Stimulated activated CD4-positive, alpha-beta T cell treated with anti-CD3 and anti-CD28 coated beads, TNF-alpha, amount 100 ng/mL, for 24 hours (primary cell): ENCODE measurements at regions not wholly inside any gene's neighbourhood (a gene's known extent, or its start where the extent isn't known, plus 50 kb on each side); places are given as distances from the start of the nearest gene placed in this dataset.
"Not testable (repeated sequence)": the region's sequence is repeated elsewhere in the genome, so short reads cannot be mapped to it uniquely, and the experiment has no call there.

Source experiments
- DNase-seq, 3 experiments: peaks; one replicate each; pipeline ENCODE4 v3.0.0-alpha.2; 2020; ENCODE audit warnings: low read depth in 3 of 3

DNA sequence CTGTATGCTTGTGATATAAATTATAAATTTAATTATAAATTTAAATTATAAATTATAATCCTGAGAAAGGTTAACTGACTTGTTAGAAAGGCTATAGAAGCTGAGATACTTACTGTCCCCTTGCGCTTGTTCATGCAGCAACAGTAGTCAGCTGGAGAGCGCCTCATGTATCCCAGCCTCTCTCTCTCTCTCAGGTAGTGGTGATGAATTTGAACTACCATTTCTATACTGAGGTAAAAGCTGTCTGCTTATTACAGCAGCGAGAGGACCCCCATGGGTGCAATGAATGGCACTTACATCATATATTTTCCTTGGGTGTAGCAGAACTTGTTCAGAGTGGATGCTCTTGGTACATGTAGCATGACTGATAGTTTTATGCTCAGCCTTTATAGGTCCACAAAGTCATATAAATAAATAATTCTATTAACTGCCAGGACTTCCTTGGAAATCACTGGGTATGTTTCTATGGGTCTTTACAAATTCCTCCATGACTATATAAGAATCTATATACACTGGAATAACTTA is 1308.7 kb downstream of the REEP3 start:
- no peak for DNase-seq

- no peak for DNase-seq
Observed at GRCh38 chr10:64830869-64831268, 1309.7 kb downstream of the REEP3 start.

- DNase-seq, result no peak
Observed at GRCh38 chr10:64840341-64840740, 1319.1 kb downstream of the REEP3 start.

DNA sequence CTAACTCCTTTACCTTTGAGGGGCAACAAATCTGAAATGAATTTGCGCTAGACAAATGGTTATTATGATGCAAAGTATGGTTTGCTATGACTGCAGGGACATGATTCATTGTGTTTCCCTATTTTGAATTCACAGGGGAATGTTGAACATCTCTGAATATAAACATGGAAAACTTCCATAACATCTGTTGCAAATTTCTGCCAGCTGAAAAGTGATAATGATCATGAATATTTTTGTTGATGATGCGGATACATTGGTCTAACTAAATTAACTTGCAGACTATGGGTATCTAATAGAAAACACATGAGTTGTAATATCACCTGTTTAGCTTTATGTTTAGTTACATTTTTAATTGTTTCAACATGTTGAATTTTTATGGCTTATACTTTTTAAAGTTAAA is 1325.5 kb downstream of the REEP3 start:
- DNase-seq, result no peak

DNA sequence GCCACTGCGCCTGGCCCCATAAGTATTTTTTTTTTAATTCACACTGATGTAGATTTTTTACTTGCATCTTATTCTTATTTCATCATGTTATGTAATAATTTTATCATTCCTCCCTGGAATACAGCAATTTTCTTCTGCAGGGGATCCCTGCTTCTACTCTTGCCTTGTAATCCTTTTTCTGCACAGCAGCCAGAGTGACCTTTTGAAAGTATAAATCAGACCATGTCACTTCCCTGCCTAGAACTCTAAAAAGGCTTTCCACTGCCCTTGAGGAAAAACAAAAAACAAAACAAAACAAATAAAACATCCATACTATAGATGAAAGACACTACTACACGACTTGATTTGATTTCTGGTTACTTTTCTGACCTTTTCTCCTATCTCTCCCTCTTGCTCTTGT is 1334.7 kb downstream of the REEP3 start:
- DNase-seq, result no peak

- no peak for DNase-seq
Observed at GRCh38 chr10:64859911-64860310, 1338.7 kb downstream of the REEP3 start.

GRCh38 chr10:64863836-64864235 is 1342.6 kb downstream of the REEP3 start:
- no peak for DNase-seq

DNA sequence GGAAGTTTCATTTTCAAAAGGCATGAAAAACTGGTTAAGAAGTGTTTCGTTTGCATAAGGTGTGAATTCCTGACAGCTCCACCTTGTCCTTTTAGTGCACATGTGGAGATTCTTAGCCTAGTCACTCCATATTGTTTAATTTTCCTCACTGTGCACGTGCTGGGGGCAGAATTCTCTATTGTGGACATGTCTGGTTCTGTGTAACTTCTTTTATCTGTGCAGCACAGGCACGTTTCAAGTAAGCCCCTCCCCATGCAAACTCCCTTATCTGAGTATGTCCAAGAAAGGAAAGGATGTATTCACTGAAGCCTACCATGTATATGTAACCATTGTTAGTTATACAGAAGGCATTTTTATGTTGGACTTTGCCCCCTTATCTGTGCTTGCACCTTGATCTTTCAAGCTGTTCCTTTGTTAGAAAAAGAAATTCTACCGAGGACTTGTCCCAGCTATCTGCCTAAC is 1346.3 kb downstream of the REEP3 start:
- no peak for DNase-seq

- DNase-seq, result no peak
Observed at GRCh38 chr10:64873088-64873487, 1351.9 kb downstream of the REEP3 start.

DNA sequence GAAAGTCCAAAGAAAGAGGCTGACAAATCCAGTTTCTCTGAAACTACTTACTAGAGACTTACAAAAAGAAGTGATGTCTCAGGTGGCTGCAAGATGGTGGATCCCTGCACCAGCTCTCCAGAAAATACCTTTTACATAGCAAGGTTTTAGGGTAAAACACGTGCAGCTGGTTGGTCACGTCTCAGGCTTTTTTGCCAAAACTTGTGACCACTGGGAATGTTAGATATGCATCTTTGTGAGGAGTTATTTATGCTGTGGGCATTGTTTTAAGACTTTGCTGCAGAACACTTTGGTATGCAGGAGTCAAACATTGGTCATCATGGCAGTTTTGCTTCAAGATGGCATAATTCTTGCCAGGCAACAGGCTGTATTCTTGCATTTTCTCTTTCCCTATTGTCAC is 1352.8 kb downstream of the REEP3 start:
- DNase-seq, result no peak

GRCh38 chr10:64880546-64880945 is 1359.3 kb downstream of the REEP3 start:
- no peak for DNase-seq

DNA sequence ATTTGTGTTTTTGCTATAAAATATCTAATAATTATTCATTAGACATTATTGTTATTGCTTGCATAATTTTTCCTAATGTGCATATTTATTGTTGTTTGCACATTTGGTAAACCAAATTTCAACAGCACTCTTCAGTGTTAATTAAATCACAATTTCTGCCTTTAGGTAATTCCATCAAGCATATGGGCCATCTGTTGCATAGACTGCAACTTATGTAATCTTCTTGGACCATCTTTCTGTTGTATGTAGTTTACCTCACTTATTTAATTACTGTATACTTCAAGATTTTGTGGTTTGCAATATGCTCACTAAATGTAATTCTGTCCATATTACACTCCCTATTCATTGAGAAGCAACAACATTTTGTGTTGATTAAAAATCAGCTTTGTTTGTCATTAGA is 1360.1 kb downstream of the REEP3 start:
- DNase-seq, result no peak

DNA sequence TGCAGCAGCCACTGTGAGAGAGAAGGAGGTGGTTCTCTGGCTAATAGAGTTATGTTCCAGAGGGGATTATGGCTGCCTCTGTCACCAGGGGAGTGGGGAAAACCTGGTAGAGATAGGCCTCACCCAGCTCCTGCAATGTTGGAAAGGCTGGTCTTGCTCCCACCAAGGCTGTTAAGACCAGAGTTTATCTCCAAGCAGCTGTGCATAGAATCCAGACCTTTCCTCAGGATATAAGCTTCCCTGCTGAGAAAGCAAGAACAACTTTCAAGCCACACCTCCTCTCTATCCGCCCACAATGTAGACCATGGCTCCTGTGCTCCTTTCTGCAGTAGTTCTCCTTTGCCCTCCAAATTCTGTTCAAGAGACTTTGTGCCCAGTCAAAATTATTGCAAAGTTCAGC is 1375.4 kb downstream of the REEP3 start:
- no peak for DNase-seq

GRCh38 chr10:64906311-64906710 is 1385.1 kb downstream of the REEP3 start:
- DNase-seq, result not testable (repeated sequence)

- DNase-seq, result not testable (repeated sequence)
Observed at GRCh38 chr10:64924306-64924705, 1403.1 kb downstream of the REEP3 start.

GRCh38 chr10:64952042-64952441 is 1430.8 kb downstream of the REEP3 start:
- DNase-seq, result no peak

- DNase-seq, result no peak
Observed at GRCh38 chr10:64956441-64956840, 1435.2 kb downstream of the REEP3 start.

DNA sequence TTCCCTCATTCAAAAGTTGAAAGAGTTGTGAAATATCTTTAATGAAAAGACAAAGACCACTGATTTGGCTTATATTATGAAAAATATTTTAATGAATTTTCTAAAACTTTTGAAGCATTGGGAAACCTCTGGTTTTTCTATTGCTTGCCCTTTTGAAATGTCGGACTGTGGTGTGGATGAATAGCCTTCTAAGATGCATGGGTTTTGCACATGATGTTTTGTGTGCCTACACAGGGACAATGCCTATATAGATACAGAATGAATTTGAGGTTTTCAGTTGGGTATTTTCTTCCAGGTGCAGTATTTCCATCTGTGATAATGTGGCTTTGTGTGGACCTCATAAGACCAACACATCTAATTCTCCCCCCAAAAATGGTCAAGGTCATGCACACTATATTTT is 1437.9 kb downstream of the REEP3 start:
- no peak for DNase-seq

GRCh38 chr10:64959883-64960282 is 1438.7 kb downstream of the REEP3 start:
- no peak for DNase-seq

- DNase-seq, result no peak
Observed at GRCh38 chr10:64973391-64973790, 1452.2 kb downstream of the REEP3 start.

DNA sequence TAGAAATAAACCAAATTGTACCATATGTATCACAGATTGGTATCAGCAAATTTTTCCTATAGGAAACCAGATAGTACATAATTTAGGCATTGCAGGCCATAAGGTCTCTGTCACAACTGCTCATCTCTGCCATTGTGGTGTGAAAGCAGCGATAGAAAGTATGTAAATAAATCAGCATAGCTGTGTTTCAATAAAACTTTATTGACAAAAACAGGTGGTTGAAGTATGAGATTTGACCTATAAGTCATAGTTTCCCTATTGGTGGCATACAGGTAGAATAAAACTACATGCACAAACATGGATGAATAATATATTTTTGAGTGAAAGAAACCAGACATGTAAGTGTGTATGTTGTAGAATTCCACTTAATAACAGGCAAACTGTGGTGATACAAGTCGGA is 1454.9 kb downstream of the REEP3 start:
- DNase-seq, result no peak

DNA sequence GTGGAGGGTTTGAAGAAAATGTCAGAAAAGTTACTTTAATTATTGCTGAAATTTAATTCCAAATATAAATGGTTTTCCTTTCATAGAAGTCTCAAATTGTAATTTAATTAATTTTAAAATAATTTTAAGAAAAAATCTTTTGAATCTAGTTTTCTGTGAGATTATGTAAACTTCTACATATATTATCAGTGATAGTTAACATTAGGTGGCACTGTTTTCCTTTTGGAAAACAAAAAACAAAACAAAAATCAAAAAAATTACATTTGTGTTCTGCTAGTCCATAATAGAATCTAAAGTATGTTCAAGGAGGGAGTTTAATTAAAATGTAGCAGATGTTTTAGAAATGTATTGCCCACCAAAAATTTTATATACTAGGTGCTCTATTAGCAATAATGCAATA is 1456.7 kb downstream of the REEP3 start:
- no peak for DNase-seq

- DNase-seq, result no peak
Observed at GRCh38 chr10:64996886-64997285, 1475.7 kb downstream of the REEP3 start.

DNA sequence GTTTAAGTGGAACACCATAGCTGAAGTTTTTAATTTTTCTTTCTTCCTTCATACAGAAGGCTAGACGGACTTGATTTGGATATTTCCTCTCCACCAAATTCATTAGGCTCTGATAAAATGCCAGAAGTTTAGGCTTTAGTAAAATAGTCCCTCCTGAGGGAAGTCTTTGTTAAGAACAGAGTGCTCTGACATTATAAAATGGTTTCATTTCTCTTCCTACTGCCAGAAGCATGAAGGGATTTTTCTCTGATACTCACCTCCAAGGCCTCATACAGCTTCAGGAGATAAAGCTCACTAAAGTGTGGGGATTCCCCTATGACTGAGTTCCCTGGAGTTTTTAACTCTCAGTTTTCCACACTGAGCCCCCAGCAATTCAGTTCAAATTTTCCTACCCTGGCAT is 1489.6 kb downstream of the REEP3 start:
- DNase-seq, result no peak

- DNase-seq, result no peak
Observed at GRCh38 chr10:65017523-65017922, 1496.3 kb downstream of the REEP3 start.
